ENCODE measurements at regions not wholly inside any gene's neighbourhood (a gene's known extent, or its start where the extent isn't known, plus 50 kb on each side); places are given as distances from the start of the nearest gene placed in this dataset.

DNA sequence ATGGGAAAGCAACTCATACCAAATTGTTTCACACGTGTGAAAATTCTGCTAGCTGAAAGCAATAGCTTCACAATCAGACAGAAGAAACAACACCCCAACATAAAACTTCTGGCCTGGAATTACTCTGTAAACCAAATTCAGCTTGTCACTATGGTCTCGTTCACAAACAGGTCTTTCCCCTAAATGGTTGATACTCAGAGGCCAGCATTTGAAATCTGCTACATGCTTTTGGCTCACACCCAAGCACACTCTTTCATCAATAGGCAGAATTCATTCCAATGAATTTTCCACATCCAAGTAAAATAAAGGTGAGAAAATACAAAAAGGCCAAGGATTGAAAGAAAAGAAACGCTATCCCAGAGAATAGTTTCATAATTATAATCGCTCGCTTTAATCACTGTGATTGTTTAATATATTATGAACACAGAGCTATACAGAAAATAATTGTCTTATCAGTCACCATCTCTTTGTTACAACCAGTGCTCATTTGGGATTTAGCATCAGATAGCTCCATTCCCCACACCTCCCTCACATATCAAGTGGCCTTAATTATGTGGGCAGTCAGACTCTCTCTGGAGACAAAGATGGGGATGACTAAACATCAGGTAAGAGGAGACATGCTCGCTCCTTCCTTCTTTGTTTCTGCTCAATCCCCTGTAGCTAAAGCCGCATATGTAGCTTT lies 503.8 kb upstream of the ARRDC4 start:
- H3K9me3 Mint-ChIP-seq, result no peaks in the 10 kb centered on the region
- ATAC-seq (peak; percentile 44; the same call in 1 of the 2 replicates), DNase-seq (ENCODE audit: low spot score) (no peak)
- H3K4me3 Mint-ChIP-seq, result no peak overlapping the region
- no peaks in the 10 kb centered on the region for H3K36me3 Mint-ChIP-seq
- TF ChIP-seq MYBL2 (CRISPR knock-in tag; IDR thresholded peaks at IDR 0.05) (no peak), TEAD1 (CRISPR knock-in tag; IDR thresholded peaks at IDR 0.05) (no peak), ELF4 (CRISPR knock-in tag; IDR thresholded peaks at IDR 0.05; ENCODE audit: low read depth) (no peak), FOXK1 (CRISPR knock-in tag; IDR thresholded peaks at IDR 0.05) (no peak), ZNF416 (CRISPR knock-in tag; IDR thresholded peaks at IDR 0.05) (no peak), FOXJ3 (CRISPR knock-in tag; IDR thresholded peaks at IDR 0.05; ENCODE audit: borderline replicate concordance) (no peak), ZNF263 (CRISPR knock-in tag; IDR thresholded peaks at IDR 0.05; ENCODE audit: low read depth) (no peak), TP53 (CRISPR knock-in tag; IDR thresholded peaks at IDR 0.05) (no peak), ARID4B (CRISPR knock-in tag; IDR thresholded peaks at IDR 0.05; ENCODE audit: borderline replicate concordance) (no peak), CREM (CRISPR knock-in tag; IDR thresholded peaks at IDR 0.05) (no peak)
- TF ChIP-seq, protein P1, sequence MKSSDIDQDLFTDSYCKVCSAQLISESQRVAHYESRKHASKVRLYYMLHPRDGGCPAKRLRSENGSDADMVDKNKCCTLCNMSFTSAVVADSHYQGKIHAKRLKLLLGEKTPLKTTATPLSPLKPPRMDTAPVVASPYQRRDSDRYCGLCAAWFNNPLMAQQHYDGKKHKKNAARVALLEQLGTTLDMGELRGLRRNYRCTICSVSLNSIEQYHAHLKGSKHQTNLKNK (CRISPR knock-in tag; IDR thresholded peaks at IDR 0.05), result no peak
- TF ChIP-seq, protein P2, sequence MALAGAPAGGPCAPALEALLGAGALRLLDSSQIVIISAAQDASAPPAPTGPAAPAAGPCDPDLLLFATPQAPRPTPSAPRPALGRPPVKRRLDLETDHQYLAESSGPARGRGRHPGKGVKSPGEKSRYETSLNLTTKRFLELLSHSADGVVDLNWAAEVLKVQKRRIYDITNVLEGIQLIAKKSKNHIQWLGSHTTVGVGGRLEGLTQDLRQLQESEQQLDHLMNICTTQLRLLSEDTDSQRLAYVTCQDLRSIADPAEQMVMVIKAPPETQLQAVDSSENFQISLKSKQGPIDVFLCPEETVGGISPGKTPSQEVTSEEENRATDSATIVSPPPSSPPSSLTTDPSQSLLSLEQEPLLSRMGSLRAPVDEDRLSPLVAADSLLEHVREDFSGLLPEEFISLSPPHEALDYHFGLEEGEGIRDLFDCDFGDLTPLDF (CRISPR knock-in tag; IDR thresholded peaks at IDR 0.05), result no peak
- TF ChIP-seq, protein P3, sequence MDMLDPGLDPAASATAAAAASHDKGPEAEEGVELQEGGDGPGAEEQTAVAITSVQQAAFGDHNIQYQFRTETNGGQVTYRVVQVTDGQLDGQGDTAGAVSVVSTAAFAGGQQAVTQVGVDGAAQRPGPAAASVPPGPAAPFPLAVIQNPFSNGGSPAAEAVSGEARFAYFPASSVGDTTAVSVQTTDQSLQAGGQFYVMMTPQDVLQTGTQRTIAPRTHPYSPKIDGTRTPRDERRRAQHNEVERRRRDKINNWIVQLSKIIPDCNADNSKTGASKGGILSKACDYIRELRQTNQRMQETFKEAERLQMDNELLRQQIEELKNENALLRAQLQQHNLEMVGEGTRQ (CRISPR knock-in tag; IDR thresholded peaks at IDR 0.05), result no peak
- TF ChIP-seq, protein P4, sequence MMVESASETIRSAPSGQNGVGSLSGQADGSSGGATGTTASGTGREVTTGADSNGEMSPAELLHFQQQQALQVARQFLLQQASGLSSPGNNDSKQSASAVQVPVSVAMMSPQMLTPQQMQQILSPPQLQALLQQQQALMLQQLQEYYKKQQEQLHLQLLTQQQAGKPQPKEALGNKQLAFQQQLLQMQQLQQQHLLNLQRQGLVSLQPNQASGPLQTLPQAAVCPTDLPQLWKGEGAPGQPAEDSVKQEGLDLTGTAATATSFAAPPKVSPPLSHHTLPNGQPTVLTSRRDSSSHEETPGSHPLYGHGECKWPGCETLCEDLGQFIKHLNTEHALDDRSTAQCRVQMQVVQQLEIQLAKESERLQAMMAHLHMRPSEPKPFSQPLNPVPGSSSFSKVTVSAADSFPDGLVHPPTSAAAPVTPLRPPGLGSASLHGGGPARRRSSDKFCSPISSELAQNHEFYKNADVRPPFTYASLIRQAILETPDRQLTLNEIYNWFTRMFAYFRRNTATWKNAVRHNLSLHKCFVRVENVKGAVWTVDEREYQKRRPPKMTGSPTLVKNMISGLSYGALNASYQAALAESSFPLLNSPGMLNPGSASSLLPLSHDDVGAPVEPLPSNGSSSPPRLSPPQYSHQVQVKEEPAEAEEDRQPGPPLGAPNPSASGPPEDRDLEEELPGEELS (CRISPR knock-in tag; IDR thresholded peaks at IDR 0.05), result no peak
- no peaks in the 10 kb centered on the region for H3K4me1 Mint-ChIP-seq
- ChIA-PET CTCF (interaction anchor here (1.0 kb wide), 1 partner anchor 26 kb away, joined by 3 read pairs; no protein-coding TSS in a partner anchor), POLR2A (no interaction called here)
- H3K27me3 Mint-ChIP-seq (ENCODE audit: low read depth), result no peaks in the 10 kb centered on the region
- no peak overlapping the region for H3K27ac Mint-ChIP-seq

DNA sequence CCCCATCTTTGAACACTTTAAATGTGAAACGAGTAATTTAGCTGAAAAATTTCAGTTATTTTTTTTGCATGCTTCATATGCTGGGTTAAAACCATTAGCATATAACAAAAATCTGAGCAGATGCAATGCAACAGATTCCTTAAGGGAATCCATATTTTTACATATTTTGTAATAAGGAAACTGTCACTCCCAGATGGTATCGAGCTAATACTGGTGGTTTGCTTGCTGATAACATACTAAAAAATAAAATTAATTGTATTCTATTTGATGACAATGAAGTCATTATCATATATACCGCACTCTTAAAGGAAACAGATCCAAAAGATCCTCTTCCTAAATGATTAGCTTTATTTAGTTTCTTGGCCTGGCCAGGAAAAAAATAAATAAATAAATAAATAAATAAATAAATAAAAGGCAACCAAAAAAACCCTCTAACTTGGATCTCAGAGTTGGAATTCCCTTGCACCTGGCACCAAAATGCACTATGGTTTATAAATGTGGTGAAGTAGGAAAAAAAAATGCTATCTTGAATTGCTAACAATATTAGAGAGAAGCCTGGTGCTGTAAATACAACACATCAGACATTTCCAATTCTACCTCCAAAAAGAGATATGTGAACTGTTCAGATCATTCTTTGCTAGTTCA lies 503.2 kb upstream of the ARRDC4 start:
- Mint-ChIP-seq H3K36me3 (no peaks in the 10 kb centered on the region), H3K27me3 (ENCODE audit: low read depth) (no peaks in the 10 kb centered on the region), H3K27ac (no peak overlapping the region), H3K4me3 (no peak overlapping the region), H3K9me3 (no peaks in the 10 kb centered on the region), H3K4me1 (no peaks in the 10 kb centered on the region)
- DNase-seq (ENCODE audit: low spot score) (no peak), ATAC-seq (no peak)
- CTCF ChIA-PET, result interaction anchor here (1.0 kb wide), 1 partner anchor 26 kb away, joined by 3 read pairs; no protein-coding TSS in a partner anchor
- POLR2A ChIA-PET, result no interaction called here
- TF ChIP-seq TP53 (CRISPR knock-in tag; IDR thresholded peaks at IDR 0.05), result no peak
- no peak for TF ChIP-seq E2F4 (CRISPR knock-in tag; IDR thresholded peaks at IDR 0.05; ENCODE audit: borderline replicate concordance, low read depth)
- TF ChIP-seq NFE2L1 (CRISPR knock-in tag; IDR thresholded peaks at IDR 0.05), result no peak
- no peak for TF ChIP-seq ZNF425 (CRISPR knock-in tag; conservative IDR thresholded peaks at IDR 0.05)
- no peak for TF ChIP-seq CREB1 (CRISPR knock-in tag; IDR thresholded peaks at IDR 0.05)
- TF ChIP-seq, protein P5, sequence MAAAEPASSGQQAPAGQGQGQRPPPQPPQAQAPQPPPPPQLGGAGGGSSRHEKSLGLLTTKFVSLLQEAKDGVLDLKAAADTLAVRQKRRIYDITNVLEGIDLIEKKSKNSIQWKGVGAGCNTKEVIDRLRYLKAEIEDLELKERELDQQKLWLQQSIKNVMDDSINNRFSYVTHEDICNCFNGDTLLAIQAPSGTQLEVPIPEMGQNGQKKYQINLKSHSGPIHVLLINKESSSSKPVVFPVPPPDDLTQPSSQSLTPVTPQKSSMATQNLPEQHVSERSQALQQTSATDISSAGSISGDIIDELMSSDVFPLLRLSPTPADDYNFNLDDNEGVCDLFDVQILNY (CRISPR knock-in tag; IDR thresholded peaks at IDR 0.05), result no peak
- TF ChIP-seq CBFB (CRISPR knock-in tag; IDR thresholded peaks at IDR 0.05; ENCODE audit: low read depth), result no peak
- no peak for TF ChIP-seq IRF2 (CRISPR knock-in tag; IDR thresholded peaks at IDR 0.05; ENCODE audit: borderline replicate concordance, low read depth)

All from WTC11 (cell line).